Activated CD4-positive, alpha-beta T cell treated with anti-CD3 and anti-CD28 coated beads, Interleukin-10, Interleukin-2, amounts not matched to agents 100 ng/mL and 50 ng/mL, durations not matched to agents 16 hours and 8 hours (primary cell): ENCODE measurements at regions not wholly inside any gene's neighbourhood (a gene's known extent, or its start where the extent isn't known, plus 50 kb on each side); places are given as distances from the start of the nearest gene placed in this dataset.
"Not testable (repeated sequence)": the region's sequence is repeated elsewhere in the genome, so short reads cannot be mapped to it uniquely, and the experiment has no call there.

Experiments
- DNase-seq: peaks from one replicate; pipeline ENCODE4 v3.0.0-alpha.2; 2020

DNA sequence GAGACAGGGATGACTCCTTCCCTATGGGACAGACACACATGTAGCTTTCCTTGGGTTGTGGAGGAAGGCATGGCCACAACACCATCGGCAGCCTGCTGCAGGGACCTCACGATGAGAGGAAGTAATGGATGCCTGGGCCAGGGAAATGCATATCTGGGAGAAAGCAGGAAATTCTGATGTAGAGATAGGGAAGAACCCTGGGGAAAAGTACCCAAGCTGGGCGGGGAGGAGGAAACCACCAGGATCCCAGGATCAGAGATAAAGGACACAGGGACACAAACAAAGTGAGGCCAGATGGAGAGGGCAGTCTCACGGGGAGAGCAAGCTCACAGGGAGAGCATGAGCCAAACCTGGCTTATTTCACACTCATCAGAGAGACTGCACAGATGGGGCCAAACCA is 294.7 kb upstream of the TEKT4 start:
- not testable (repeated sequence) for DNase-seq

DNA sequence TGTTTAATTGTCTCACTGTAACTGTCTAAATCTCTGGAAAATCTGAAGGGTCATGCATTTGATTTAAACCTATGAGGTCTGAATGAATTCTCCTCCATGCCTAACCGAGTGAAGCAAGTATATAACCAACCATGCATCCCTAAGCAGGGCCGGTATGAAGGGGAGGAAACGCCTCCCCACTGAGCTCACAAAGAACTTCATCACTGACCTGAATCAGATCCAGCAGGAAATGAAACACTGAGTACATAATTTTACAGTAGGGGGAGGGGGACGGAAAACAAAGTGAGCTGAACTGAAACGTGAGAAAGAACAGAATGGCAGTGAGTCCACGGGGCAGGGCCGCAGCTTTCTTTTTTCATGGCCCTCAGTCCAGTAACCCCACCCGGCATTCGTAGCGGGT is 294.1 kb upstream of the TEKT4 start:
- peak; percentile 17 for DNase-seq

DNA sequence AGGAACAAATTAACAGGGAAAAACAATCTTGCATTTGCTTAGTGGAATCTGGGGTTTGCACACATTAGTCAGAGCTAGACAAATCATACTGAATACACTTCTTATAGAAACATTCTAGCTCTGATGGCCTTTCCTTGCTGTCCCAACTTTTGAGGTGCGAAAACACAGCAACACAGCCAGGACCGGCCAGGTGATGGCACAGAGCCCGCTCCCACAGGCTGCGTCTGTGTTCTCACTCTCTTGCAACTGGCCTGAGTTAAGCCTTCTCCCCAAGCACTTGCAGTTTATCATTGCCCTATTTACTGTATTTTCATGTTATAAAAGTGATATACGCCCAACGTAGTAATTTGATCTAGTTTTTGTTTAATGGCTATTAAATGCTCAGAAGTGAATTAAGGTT is 292.0 kb upstream of the TEKT4 start:
- not testable (repeated sequence) for DNase-seq

DNA sequence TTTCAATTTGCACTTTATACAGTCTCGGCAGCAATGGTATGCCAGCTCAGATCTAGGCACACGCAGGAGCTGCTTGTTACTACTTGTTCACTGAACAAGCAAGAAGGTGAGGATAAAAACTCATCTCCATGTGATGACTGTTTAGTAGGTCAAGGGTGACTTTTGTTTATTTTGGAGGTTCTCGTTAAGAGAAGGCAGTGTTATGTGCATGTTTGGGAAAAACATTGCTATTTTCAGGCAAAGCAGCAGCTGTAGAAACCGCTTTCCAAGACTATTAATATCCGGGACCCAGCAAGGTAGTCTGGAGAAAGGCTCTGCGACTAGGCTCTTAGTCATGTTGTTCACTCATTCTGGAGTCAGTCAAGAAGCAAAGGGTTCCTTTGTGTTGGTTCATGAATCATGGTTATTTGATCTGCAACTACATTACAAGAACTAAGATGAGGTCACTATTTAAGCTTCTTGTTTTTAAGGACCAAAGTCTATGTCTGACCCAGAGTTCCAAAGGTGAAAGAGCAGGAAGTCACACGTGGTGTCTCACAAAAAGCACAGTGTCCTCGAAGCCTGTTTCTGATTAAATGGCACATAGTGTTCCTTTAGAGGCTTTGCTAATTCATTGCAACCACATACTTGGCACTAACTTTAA is 288.0 kb upstream of the TEKT4 start:
- DNase-seq: not testable (repeated sequence)

DNA sequence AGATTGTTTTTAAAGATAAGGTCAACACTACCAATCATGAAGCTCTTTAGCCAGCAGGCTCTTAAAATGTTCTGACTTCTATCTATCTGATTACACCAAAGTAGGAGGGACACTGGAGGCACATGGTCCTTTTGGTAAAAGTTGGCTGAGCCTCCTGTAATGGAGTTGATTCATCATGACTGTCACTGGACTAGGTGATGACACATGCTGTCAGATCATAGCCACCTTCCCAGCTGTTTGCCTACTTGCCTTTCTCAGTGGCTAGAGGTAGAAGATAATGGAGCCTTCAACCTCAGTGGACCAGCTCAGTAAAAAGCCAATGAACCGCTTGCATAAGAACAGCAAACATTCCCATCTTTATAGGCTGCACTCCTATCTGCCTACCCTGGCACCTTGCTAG is 286.7 kb upstream of the TEKT4 start:
- DNase-seq: not testable (repeated sequence)

DNA sequence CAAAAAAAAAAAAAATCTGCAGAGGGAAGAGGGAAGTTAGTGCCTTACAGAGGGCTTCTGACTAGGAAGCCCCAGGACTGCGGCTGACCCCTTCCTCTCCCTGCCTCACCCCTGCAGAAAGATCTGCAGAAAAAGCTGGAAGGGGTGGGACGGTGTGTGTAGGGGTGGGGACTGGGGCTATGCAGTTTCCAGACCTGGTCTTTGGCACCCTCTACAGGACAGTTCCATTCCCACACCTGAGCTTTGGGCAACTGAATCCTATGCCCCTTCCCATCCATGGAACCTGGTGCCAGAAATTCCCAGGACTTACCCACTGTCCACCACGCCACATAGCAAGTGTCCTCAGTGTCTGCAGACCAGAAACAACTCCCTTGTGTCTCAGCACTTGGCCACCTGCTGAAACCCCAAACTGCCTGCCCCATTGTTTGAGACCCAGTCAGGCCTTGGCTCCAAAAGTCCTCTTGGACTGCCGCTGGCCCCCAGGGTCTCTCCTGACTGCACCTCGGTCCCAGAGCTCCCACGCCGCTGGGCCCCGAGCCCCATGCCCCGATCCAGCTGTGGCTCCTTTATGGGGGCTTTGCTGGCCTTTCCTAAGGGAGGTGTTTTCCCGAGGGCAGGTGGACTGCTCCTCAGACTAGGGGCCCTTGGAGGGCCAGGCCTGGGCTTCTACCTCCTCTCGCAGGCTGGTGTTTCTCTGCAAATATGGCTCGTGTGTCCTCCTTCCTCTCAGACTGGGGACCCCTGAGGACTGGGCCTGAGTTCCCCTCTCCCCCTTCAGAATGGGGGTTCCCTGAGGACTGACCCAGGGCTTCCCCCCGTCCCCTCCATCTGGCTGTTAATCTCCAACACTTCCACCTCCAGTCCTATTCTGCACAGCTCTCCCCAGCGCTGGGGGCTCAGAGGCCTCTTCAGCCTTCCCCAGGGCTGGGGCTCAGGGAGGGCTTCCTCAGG is 284.9 kb upstream of the TEKT4 start:
- peak; percentile 30 for DNase-seq

DNA sequence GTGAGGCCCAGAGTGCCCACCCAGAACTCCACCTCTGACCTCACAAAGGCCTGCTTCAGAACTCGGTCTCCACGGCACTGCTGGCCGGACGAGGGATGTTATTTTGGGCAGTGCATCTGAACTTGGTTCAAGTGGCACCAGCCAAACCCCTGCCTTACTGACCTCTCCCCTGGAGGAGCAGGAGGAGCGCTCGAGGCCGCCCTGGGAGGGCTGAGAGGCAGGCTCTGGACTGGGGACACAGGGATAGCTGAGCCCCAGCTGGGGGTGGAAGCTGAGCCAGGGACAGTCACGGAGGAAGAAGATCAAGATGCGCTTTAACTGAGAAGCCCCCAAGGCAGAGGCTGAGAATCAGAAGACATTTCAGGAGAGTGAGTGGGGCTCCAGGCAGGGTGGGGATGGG is 284.2 kb upstream of the TEKT4 start:
- DNase-seq: not testable (repeated sequence)

DNA sequence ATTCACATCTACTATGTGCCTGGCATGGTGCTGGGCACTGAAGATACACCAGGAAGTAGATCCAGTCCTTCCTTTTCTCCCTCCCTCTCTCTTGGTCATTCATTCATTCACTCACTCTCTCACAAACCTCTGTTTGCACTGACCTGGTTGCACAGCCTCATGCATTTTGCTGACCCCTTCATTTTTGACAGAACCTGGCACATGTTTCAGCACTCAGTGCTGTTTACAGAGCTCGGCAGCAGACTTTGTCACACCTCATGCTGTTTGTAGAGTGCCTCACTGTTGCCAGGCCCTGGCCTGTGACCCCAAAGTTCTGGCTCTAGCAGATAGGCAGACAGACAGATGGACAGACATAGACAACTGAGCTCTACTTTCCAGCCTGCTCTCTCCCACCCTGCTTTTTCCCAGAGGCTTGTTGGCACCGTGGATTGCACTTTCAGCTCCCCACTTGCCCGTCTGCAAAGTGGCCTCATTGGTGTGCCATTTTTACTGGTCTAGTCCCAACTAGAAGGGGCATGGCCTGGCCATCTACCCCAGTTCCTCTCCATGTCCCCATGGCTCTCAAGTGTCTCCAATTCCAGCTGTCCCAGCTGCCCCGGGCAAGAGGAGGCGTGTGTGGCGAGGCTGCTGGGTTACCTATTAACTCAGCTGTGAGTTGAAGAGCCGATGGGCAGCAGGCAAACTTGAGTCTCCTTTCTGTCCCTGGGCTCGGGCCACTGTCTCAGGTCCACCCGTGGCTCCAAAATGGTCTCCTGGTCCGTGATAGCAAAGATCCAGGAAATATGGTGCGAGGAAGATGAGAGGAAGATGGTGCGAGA is 277.0 kb upstream of the TEKT4 start:
- not testable (repeated sequence) for DNase-seq

DNA sequence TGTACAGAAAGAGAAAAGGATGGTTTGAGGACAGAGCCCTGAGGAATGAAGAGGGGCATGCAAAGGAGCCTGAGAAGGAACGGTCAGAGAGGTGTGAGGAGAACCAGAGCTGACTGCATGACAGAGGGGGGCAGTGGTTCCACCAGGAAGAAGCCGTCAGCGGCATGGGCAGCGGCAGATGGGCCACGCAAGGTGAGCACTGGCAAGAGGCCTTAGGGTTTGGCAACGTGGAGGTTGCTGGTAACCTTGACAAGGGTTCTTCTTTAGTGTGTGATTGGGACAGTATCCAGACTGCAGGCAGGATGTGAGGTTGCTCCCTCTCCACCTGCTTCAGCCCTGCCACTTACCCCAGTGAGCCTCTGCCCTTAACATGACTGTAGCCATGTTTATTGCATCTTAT is 275.3 kb upstream of the TEKT4 start:
- not testable (repeated sequence) for DNase-seq

DNA sequence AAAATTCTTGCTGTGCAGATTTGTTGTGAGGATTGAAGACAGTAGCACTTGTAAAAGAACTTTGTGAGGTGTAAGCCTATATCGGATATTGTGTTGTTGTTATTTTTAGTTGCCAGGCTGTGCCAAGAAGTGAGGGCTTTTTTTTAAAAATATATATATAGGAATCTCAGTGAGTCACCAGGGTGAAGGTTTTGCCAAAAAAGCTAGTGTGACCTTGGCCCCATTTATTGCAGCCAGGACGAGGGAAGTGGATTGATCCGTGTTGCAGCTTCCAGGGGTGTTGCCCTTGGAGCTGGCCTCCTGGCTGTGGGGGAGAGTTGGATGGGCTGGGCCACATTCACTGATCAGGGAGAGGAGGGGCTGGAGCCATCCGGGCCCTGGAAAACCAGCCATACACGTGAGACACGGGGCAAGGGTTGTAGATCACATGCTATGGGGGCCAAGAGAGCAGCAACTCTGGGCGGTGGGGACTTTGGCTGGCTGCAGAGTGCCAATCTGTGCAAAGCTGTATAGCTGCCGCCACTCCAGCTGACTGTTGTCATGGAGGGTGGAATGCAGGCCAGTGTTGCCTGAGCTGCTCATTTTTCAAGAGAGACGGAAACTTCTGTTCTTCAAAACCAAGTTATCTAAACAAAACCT is 273.0 kb upstream of the TEKT4 start:
- not testable (repeated sequence) for DNase-seq

DNA sequence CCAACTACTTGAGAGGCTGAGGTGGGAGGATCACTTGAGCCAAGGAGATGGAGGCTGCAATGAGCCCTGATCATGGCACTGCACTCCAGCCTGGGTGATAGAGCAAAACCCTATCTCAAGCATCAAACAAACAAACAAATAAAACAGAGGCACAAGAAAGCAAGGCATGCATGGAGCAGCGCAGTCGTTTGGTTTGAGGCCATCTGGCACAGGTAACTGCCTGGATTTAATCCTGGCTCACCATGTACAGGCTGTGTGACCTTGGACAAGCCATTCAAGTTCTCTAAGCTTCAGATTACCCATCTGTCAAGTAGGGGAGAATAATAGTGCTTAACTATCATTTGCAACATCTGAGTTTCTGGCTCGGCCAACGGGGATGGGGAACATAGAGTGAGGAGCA is 270.3 kb upstream of the TEKT4 start:
- not testable (repeated sequence) for DNase-seq

DNA sequence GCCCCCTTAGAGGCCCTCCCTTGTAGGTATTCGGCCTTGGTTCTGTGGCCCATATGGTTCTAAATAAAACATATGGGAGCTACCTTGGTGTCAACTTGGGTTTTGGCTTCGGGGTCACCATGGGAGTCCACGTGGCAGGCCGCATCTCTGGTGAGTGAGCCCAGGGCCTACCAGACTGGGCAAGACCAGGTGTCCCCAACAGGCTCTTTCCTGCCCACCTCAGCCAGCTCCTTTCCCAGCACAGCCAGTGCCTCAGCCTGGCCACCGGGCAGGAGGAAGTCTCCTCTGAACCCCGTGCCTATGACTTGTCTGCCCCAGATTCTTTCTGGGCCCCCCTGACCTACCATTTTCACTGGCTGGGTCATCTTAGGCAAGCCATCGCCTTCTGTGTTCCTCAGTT is 268.8 kb upstream of the TEKT4 start:
- no peak for DNase-seq

DNA sequence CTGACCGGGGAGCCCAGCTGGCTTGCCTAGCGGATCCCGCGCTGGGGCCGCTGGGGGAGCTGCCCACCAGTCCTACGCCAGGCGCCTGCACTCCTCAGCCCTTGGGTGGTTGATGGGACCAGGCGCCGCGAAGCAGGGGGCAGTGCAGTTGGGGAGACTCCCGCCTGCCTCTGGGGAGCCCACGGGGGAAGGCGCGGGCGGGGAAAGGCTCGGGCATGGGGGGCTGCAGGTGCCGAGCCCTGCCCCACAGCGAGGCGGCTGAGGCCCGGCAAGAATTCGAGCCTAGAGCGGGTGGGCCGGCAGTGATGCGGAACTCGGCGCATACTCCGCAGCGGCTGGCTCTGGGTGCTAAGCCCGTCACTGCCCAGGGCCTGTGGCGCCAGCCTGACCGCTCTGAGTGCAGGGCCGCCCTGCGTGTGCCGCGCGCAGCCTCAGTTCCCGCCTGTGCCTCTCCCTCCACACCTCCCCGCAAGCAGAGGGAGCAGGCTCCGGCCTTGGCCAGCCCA is 249.1 kb upstream of the TEKT4 start:
- DNase-seq: no peak

DNA sequence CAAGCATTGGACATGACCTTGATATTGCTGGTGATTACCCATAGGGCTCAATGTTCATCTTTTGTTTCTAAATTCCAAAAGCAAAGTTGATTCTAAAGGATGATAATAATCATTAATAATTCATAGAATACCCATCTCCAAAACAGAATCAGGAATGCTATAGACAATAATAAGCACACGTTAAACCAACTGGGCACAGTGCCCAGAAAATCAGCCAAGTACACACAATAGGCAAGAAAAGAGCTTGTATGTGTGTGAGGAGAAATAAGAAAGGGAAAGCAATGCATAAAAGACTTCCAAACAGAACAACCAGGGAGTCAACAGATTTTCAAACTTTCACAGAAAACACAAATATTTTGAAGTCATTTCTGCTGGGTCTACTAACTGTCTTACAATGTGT is 242.3 kb upstream of the TEKT4 start:
- not testable (repeated sequence) for DNase-seq

DNA sequence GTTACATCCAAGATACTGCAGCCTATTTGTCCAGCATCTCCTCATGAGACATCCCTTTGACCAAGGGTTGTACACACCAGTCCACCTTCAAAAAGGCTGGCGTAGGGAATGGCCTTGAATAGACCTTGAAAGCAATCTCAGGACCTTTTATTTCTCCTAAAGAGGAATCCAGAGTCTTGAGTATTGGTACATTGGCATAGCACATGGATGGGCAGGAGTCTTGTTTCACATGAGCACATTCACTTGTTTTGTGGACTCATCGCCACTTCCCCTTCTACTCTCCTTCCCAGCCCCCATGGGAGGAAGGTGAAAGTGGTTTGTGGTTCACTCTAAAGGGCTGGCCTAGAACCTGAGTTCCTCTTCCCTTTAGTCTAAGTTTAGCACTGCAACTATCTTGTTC is 229.8 kb upstream of the TEKT4 start:
- not testable (repeated sequence) for DNase-seq

DNA sequence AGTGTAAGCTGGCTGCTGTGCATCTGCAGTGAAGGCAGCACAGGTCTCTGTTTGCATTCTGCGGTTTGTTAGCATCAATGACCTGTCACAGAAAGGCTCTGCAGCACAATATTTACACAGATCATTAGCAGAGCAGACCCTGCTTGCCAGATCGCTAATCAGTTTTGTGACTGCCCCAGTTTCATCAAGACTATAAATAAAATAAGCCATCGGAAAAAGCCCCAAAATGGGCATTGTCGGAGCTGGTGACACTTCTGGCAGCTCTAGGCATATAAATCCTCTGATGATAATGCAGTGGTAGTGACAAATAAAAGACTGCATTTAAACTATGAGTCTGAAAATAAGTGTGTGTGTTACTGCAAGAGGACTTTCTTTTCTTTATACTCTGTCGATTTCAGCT is 219.1 kb upstream of the TEKT4 start:
- DNase-seq: not testable (repeated sequence)

DNA sequence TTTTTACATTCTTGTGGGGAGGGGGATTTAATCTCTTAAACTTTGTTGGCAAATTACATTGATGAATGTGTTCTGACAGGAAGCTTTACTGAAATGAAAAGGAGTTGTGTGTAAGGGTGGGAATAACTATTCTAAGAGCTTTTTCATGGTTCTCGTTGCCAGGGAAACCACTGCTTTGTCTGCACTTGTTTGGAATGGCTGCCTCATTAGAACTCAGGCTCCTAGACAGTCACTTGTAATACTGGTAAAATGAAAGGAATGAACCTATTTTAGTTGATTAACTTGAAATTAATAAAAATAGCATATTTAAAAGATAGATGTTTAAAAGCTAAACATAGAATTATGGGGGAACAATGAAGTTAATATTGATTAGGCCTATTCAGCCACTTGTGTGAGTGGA is 201.4 kb upstream of the TEKT4 start:
- not testable (repeated sequence) for DNase-seq

DNA sequence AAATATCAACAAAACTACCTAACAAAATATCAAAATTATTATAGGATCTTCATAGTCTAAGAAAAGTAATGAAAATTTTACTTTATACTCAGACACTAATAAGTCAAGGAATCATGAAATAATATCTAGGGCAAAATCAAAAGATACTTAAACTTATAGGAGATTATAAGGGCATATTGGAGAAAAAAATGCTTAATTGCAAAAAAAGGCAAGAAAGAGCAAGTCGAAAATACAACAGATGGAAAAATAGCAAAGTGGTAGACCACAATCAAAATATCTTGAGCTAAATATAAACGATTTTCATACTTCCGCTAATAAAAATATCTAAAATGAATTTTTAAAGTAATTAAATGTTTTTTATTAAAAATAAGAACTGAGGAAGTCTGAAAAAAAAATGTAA is 177.0 kb upstream of the TEKT4 start:
- DNase-seq: not testable (repeated sequence)

DNA sequence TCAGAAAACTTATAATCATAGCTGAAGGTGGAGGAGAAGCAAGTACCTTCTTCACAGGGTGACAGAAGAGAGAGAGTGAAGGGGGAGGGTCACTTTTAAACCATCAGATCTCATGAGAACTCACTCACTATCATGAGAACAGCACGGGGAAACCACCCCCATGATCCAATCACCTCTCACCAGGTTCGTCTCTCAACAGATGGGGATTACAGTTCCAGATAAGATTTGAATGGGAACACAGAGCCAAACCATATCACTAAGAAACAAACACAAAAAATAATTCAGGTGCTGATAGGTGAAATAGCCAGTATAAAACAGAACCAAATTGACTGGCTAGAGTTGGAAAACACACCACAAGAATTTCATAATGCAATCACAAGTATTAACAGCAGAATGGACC is 162.2 kb upstream of the TEKT4 start:
- not testable (repeated sequence) for DNase-seq

DNA sequence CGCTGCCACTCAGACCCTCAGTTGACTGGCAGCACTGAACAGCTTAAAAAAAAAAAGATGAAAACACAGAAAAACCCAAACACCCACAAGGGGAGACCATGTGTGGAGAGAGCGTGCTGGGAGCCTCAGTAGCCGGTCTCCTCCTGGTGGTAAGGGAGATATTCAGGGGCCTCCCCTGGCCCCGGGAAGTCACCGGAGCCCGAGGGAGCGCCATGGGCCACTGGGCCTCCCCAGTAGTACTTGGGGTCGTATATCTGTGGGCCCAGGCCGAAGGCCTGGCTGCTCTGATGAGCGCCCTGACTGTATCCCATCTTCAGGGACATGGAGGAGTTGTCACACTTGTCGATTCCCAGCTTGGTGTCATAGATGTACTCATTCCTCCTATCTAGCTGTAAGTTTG is 145.7 kb upstream of the TEKT4 start:
- DNase-seq: no peak

DNA sequence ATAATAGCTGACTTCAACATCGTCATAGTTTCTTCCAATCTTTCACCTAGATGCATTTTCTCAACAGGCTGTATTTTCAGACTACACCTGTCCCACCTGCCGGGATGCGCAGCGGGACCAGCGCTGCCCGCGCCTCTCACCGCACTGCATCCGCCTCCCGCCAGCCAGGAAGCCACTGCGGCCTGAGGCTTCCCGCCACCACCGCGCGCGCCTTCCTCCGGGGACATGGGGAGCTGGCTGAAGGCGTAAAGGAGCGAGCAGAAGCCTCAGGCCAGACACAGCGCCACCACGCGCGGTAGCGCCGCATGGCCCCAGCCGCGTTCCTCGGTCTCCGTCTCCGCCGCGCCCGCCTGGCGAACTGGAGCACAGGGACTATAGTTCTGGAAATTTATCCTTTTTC is 135.7 kb upstream of the TEKT4 start:
- DNase-seq: peak; percentile 4

DNA sequence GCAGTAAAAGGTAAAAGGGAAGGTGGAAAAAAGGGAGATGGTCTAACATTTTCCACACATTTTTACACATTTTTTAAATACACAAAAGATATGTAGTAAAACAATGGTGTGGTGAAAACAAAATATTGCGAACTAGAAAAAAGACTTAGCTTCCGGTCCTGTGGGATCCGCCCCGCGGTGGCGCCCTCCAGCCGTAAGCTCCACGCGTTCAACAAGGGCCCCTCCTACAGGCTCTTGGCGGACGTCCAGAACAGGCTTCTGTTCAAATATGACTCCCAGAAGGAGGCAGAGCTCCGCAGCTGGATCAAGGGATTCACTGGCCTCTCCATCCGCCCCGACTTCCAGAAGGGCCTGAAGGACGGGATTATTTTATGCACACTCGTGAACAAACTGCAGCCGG is 134.1 kb upstream of the TEKT4 start:
- not testable (repeated sequence) for DNase-seq
